GM21825 (cell line): ENCODE measurements at regions not wholly inside any gene's neighbourhood (a gene's known extent, or its start where the extent isn't known, plus 50 kb on each side); places are given as distances from the start of the nearest gene placed in this dataset.
"Not testable (repeated sequence)": the region's sequence is repeated elsewhere in the genome, so short reads cannot be mapped to it uniquely, and the experiment has no call there.

Experiments used
- ATAC-seq: cut with Tn5 transposase; IDR thresholded peaks from one replicate; pipeline ENCODE4 v1.9.1; 2021; ENCODE audit warnings: mild to moderate bottlenecking, moderate library complexity; ENCODE audit not compliant: unreplicated experiment

DNA sequence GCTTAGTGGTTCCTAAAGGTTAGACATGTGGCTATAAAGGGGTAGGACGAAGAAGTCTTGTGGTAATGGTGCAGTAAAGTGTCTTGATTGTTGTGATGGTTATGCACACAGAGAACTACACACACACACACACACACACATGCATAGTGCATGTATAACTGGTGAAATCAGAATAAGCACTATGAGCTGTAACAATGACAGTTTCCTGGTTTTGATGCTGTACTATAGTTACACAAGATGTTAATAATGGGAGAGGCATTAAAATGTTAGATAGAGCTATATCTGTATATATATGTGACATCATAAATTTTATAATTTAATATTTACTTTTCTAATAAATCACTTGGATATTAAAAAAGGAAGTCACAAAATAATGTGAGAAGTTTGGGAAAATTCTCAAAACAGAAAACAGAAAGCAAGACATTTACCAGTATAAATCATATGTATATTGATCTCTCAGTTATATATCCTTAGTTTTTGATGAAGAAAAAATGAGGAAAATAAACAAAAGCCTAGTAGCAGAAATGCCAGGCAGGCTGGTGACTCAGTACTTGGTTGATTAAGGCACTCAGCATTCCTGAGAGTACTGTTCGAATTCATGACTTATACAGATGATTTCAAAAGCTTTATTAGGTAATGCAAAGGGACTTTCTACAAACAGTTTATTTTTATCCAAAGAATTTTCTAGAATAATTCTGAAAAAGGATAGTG lies 350.5 kb upstream of the DAB2 start:
- ATAC-seq: no peak

DNA sequence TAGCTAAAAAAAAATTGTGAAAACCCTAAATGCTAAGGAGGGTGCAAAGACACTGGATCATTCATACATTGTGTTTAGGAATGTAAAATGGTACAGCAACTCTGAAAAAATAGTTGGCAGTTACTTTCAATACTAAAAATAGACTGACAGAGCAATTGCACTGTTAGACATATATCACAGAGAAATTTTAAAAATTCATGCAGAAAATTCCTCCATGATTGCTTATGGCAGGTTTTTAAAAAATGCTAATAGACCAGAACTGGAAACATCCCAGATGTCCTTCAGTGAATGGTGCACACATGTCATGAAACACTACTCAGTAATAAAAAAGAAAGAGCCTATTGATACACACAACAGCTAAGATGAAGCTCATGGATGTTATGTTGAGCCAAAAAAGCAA lies 349.8 kb upstream of the DAB2 start:
- ATAC-seq: no peak

DNA sequence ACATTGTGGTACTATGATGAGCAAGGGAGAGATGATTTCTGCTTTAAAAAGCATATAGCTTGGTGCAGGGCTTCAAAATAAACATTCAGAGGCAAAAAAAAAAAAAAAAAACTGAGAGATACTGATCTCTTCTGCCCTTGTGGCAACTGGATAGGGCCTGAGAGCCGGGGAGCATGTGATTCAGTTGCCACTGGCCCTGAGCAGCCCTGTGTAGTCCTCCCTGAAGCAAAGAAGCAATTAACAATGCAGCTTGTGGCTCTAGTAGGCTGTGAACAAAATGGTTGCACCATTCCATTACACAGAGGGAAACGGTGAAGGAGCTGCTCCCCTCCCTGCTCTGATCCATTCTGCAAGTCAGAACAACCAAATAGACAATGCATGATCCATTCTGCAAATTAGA lies 347.5 kb upstream of the DAB2 start:
- no peak for ATAC-seq

DNA sequence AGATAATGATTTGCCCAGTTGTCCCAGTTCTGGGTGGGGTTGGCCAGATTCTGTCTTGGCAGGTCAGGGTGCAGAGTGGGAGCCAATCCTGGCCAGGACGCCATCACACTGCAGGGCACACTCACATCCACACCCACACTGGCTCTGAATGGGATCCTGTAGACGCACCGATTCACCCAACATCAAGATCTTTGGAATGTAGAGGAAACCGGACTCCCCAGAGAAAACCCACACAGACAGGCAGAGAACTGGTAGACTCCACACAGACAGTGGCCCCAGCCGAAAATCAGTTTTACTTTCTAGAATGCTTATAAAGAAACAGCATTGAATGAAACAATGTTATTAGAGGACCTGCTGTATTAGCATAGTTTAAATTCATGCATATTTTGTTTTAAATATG lies 343.1 kb upstream of the DAB2 start:
- no peak for ATAC-seq

DNA sequence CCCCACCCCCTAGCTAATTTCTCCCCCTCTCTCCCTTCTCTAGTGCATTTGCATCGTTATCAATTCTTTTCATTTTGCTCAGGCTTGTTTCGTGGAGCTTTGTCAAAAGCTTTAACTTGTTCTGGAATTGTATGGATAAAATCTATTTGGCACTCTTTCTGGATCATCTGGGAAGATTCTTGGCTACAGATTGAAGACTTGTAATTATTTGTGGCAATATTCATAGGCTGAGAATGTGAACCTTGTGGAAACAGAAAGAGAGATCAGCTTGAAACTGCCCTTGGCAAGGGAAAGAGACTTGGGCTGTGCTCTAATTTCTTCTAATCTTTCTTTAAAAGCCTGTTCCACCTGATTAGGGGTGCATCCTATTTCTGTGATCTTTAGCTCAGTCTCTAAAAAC lies 340.6 kb upstream of the DAB2 start:
- ATAC-seq: no peak

DNA sequence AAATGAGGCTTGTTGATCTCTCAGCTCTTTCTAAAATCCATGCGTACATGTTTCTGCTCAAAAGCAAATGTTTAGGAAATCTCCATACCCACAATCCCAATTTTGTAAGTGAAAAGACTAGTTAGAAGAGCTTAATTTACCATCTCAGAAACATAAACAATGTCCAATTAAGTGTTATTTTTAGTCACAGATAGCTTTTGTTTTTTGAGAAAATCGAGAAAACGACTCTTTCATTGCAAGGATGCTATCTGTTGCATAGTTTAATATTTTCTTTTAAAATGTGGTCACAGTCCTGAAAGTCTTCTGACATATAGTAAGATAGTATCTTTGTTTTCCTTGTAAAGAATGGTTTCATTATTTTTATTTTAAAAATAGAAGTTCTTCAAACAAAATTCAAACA lies 338.0 kb upstream of the DAB2 start:
- no peak for ATAC-seq

DNA sequence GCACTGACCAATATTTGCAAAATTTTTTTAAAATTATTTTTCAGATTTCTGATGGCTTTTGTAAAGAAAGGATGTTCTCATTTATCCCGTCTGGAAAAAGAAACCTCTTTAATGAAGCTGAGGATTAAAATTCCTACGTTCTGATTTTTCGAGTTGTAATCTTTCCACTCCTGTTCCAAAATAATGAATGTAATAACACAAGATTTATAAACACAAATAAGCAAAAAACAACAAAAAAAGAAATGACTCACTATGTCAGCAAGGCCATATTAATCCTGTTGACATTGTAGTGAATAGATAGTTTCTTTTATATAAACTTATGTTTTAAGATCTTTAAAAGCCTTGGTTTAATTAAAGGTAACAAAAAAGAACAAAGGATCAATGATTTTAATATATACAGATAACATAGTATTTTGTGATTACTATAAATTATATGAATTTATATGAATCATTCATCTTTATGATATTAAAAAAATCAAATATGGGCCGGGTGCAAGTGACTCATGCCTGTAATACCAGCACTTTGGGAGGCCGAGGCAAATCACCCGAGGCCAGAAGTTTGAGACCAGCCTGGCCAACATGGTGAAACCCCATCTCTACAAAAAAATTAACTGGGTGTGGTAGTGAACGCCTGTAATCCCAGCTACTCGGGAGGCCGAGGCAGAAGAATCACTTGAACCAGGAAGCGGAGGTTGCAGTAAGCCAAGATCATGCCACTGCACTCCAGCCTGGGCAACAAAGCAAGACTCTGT lies 336.6 kb upstream of the DAB2 start:
- ATAC-seq: no peak

DNA sequence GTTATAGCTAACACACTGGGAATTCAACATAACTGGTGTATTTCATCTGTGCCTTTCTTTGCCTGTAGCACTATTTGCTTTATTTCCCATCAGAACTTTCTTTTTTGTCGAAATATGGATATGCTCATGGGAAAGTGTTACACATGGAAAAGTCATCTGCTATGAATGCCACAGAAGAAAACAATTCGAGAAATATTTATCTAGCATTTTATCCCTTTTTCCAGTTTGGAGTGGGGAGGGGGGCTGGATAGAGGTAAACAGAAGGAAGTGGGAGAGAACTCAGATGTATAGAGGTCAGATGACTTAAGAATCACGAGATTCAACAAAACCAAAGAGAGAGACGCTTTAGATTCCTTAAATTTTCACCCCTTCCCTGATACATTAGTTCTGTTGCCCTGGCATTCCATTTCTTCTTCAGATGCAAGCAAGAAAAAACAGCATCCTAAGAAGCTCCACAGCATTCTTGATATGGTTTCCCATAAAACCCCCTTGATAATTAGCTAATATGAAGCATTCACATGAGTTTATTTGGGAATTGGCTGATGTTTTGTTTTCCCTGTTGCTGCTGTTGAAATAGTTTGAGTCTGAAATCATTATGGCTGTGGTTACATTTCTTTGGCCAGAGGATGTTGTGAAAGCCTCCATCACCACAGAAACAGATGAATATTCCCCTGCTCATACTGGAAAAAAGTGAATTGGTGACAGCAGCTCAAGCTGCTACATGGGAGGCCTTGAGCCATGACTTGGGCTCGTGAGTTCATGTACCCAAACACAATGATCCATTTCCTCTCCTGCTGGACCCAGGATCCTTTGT lies 335.8 kb upstream of the DAB2 start:
- ATAC-seq: no peak

DNA sequence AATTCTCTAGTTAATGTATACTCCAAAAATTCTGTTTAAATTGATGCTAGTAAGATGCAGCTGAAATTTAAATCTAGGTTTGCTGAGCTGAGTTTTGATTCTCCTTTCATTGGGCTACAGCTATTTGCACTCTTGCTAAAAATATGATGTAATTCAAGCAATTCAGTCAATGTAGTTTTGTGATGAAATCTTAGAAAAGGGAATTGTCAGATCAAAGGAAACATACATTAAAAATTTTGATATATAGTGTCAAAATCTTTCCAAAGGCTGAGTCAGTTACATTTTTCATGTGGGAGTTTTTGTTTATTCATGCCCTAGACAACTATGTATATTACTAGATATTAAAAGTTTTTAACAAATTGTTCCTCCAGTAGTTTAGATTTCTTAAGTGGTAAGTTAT lies 334.9 kb upstream of the DAB2 start:
- no peak for ATAC-seq

DNA sequence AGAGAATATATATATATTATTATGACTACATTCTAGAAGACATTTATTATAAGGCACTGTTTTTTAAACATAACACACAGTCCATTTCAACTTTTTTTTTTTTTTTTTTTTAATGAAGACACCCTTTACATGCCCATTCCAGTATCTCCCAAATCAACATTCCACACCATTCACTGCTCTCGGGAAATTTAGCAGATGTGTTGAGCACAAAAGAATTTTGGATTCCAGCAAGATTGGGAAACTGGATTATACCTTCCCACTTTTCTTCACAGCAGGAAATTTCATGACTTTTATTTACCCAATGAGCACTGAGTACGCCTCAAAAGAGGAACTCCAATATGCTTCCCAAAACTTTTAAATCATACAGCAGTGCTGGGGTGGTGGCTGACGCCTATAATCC lies 333.6 kb upstream of the DAB2 start:
- ATAC-seq: no peak

DNA sequence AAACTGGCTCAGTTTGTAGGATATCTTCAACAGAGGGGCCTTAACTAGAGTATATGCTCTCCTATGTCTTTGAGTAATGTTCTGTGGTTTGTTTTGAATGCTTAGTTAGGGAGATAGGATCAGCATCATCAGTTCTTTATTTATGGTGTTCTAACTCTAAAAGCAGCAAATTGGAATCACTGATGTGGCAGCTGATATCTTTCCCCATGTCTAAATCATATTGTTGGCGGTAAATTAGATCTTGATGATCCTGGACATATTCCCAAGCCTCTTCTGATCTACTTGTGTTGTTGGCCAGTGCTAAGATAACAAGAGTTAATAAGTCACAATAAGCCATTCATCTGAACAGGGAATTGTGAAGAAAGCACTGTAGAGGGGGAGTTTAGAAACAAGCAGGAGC lies 332.4 kb upstream of the DAB2 start:
- ATAC-seq: no peak

DNA sequence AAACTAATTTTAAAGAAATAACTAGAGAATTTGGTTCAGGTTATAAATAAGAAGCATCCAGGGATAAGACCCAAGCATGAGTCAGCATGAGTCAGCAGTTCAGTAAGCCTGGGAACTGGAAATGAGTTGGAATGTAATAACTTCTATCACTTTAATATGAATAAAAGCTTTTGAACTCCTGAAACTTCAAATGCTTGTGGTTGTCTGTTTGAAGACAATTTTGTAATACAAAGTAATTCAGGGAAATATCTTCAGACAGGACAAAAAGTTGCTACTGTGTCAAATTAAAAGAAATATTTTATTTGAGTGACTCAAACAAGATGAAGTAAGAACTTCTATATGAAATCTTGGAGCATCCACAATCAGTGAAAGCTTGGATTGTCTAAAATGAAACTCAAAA lies 331.2 kb upstream of the DAB2 start:
- ATAC-seq: no peak

DNA sequence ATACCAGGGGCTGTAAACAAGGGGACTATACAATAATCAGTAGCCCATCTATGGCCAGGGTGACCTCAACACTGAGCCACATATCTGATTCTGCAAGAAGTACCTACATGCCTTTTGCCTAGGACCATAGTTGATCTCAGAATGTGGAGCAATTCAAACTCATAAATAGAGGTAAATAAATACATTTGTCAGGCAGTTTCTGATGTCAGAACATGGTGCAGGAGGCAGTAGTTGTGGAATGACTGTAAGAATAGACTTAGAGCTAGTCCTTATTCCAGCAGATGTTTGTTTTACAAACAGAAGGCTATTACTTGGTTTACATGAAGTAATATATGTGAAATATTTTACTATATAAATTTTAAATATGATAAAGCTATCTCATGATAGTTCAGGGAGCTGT lies 330.7 kb upstream of the DAB2 start:
- no peak for ATAC-seq

DNA sequence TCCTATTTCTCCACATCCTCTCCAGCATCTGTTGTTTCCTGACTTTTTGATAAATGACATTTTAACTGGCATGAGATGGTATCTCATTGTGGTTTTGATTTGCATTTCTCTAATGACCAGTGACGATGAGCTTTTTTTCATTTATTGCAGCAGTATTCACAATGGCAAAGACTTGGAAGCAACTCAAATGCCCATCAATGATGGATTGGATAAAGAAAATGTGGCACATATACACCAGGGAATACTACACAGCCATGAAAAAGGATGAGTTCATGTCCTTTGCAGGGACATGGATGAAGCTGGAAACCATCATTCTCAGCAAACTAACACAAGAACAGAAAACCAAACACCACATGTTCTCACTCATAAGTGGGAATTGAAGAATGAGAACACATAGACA lies 329.0 kb upstream of the DAB2 start:
- ATAC-seq: not testable (repeated sequence)

DNA sequence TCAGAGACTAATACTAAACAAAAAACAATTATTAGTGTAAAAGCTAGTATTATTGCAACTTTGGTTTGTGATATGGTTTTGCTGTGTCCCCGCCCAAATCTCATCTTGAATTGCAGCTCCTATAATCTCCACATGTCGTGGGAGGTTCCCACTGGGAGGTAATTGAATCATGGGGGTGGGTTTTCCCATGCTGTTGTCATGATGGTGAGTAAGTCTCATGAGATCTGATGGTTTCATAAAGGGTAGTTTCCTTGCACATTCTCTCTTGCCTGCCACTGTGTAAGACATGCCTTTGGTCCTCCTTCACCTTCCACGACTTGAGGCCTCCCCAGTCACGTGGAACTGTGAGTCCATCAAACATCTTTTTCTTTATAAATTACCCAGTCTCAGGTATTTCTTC lies 325.9 kb upstream of the DAB2 start:
- no peak for ATAC-seq

DNA sequence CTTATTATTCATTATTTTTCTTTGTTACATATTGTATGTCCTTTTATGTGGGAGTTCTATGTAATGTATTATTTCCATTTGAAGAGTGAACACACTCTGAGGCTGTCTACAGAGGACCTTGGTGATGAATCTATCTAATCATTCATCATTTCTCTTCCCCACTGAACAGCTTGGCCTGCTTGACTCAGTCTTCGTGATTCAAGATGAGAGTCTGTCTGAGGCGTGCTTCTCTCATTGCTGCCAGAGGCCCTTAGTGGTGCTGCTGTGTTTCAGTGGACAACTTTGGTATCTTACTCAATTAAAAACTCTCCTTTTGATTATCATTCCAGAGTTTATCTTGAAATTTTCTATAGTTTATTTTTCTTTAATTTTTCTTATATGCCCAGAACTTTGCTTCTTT lies 318.1 kb upstream of the DAB2 start:
- no peak for ATAC-seq

DNA sequence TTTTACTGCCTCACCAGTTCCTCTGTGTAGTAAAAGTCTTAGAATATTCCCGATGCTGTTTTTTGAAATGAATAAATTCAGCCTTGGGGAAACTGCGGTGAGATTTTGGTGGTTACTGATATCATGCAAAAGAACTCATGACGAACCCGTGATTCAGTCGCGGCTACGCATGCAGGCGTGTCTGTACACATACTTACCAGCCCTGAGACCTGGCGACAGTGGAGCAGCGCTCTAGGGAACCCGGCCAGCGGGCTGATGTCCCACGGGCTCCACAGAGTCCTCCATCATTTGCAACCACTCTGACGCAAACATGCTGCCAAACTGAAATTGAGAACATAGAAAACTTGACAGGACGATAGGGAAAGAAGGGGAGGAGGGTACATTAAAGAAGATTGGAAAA lies 315.6 kb upstream of the DAB2 start:
- ATAC-seq: no peak

DNA sequence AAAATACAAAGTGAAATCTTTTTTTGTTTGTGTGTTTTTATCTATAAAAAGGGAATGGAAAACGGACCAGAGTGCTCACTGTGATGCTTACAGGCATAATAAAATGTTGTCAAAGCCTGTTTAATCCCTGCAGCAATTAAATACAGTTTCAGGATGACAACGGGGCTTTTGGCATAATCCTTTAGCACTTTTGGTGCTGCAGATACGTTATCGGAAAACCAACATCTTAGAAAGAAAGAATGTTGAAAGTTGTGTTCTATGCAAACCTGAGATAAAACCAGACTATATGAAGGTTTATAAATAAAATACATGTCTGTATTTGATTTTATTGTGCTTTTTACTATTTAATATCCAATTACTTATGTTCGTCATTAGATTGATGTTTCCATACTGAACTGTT lies 307.4 kb upstream of the DAB2 start:
- no peak for ATAC-seq

DNA sequence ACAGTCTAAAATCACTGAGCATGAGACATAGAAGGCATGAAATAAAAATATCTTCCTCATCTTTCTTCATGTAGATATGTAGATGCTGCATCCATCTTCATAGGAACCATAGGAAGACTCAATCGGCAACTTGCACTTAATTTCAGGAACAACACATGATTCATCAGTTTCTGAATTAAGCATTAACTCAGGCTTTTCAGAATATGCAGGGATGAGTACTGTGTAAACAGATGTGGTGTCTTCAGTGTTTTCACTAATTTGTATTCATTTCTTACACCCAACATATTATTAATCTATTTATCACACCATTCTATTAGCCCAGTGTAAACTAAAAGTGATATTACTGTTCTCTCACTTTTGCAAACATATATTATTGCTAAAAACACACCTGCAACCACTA lies 305.9 kb upstream of the DAB2 start:
- no peak for ATAC-seq

DNA sequence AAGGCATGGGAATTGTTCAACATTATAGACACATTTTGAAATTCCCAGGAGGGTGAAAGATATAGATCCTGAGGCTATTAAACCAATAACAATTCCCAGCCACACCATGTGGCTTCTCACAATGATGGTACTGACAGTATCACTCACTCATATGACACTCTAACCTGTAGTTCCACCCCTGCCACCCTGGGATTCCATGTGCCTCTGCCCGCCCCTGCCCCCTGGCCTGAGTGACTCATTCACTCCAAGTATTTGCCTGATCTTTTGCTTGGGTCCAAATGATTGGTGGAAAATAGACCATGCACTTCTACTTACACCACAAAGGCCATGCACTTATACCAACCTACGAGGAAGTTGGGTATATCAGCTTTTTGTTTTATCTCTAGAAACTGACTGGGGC lies 305.2 kb upstream of the DAB2 start:
- no peak for ATAC-seq

DNA sequence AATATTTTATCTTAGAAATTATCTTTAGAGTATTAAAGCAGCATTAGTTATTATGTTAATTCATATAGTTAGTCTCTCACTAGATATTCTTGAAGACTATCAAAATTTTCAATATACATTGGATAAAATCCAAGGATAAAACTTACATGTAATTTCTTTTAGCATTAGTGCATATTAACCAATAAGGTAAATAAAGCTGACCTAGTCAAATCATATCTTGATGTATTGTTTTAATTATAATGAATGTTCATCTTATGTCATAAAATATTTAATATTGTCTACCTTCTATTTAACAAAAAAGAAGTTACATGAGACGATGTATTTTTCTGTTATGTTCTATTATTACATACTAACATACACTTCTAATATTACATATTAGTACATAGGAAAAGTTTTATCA lies 301.7 kb upstream of the DAB2 start:
- no peak for ATAC-seq

DNA sequence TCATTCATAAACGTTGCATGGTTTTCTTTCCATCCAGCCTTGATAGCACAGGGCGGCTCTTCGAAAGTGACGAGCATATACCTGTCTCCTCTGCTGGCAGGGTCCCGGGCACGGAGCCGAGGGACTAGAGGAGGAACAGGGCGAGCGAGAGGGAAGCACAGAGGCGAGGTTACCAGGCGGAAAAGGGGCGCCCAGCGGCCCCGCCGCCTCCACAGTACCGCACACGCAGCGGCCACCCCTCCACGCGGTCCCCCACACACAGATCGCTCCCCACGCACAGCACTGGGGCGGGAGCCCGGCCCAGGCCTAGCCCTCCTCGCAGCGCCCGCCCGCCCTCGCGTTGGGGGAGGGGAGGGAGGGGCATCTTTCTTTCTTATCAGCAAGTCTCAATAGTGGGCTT lies 296.6 kb upstream of the DAB2 start:
- no peak for ATAC-seq
